NCI-H82 (cell line): ENCODE measurements at regions not wholly inside any gene's neighbourhood (a gene's known extent, or its start where the extent isn't known, plus 50 kb on each side); places are given as distances from the start of the nearest gene placed in this dataset.
"Not testable (repeated sequence)": the region's sequence is repeated elsewhere in the genome, so short reads cannot be mapped to it uniquely, and the experiment has no call there.

ENCODE experiments used
- DNase-seq: peaks from one replicate; lab custom pipeline; 2025; lab: John Stamatoyannopoulos, UW

GRCh38 chrX:4682636-4683035, 969.2 kb upstream of the PRKX start:
- DNase-seq, result peak; percentile 13

- no peak for DNase-seq
Measured at GRCh38 chrX:4675686-4676300, 962.3 kb upstream of the PRKX start.

GRCh38 chrX:4674028-4674782, 960.8 kb upstream of the PRKX start:
- no peak for DNase-seq

- no peak for DNase-seq
Measured at GRCh38 chrX:4671344-4671743, 957.9 kb upstream of the PRKX start.

- peak; percentile 2 for DNase-seq
Measured at GRCh38 chrX:4670606-4671005, 957.2 kb upstream of the PRKX start.

GRCh38 chrX:4668802-4669536, 955.5 kb upstream of the PRKX start:
- no peak for DNase-seq

GRCh38 chrX:4663085-4663484, 949.6 kb upstream of the PRKX start:
- DNase-seq, result no peak

GRCh38 chrX:4661771-4662170, 948.3 kb upstream of the PRKX start:
- no peak for DNase-seq

GRCh38 chrX:4656419-4656818, 943.0 kb upstream of the PRKX start:
- no peak for DNase-seq

GRCh38 chrX:4655743-4656142, 942.3 kb upstream of the PRKX start:
- no peak for DNase-seq

- DNase-seq, result no peak
Measured at GRCh38 chrX:4642114-4642513, 928.7 kb upstream of the PRKX start.

- no peak for DNase-seq
Measured at GRCh38 chrX:4638036-4638435, 924.6 kb upstream of the PRKX start.

GRCh38 chrX:4627414-4627813, 914.0 kb upstream of the PRKX start:
- no peak for DNase-seq

- peak; percentile 45 for DNase-seq
Measured at GRCh38 chrX:4622486-4623167, 909.2 kb upstream of the PRKX start.

GRCh38 chrX:4613651-4614050, 900.2 kb upstream of the PRKX start:
- DNase-seq, result not testable (repeated sequence)

- no peak for DNase-seq
Measured at GRCh38 chrX:4588893-4589292, 875.4 kb upstream of the PRKX start.

GRCh38 chrX:4588466-4588865, 875.0 kb upstream of the PRKX start:
- no peak for DNase-seq

GRCh38 chrX:4588056-4588455, 874.6 kb upstream of the PRKX start:
- DNase-seq, result no peak

- no peak for DNase-seq
Measured at GRCh38 chrX:4579999-4580398, 866.5 kb upstream of the PRKX start.

GRCh38 chrX:4579480-4579879, 866.0 kb upstream of the PRKX start:
- DNase-seq, result no peak

GRCh38 chrX:4572691-4573090, 859.2 kb upstream of the PRKX start:
- no peak for DNase-seq

- DNase-seq, result no peak
Measured at GRCh38 chrX:4570151-4570550, 856.7 kb upstream of the PRKX start.

- DNase-seq, result no peak
Measured at GRCh38 chrX:4560192-4560591, 846.7 kb upstream of the PRKX start.
